DMS 273 (cell line): ENCODE measurements at regions not wholly inside any gene's neighbourhood (a gene's known extent, or its start where the extent isn't known, plus 50 kb on each side); places are given as distances from the start of the nearest gene placed in this dataset.
"Not testable (repeated sequence)": the region's sequence is repeated elsewhere in the genome, so short reads cannot be mapped to it uniquely, and the experiment has no call there.

ENCODE experiments used
- DNase-seq: peaks from one replicate; lab custom pipeline; 2025; ENCODE audit not compliant: unreplicated experiment; lab: John Stamatoyannopoulos, UW

DNA sequence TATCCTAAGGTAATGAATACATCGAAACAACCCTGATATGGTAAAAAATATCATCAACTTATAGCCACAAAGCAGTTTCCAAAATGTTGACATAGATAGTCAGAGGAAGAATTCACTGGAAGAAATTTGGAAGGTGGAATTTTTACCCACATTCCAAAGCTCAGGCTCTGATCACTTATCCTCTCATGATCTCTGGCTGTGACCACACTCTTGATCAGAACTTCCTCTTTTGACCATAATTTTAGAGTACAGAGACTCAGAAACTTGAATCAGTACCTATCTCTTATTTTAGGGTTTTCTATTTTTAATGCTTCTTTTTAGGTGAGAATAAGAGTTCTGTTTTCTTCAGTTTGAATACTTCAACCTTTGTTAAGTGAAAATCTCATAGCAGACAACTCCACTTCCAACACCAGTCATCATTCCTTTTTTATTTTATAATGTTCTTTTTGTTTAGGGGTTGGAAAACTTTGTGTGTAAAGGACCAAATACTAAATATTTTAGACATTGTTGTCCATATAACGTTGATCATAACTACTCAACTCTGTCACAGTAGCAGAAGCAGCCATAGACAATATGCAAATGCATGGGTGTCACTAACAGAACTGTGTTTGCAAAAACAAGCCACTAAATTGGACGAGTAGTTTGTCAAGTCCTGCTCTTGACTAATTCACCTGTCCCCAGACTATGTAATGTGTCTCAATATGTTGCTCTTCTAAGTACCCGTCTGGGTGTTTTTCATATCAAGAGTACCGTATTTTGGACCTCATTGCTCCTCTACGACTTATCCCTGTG lies 891.6 kb upstream of the CRIM1 start:
- no peak for DNase-seq

DNA sequence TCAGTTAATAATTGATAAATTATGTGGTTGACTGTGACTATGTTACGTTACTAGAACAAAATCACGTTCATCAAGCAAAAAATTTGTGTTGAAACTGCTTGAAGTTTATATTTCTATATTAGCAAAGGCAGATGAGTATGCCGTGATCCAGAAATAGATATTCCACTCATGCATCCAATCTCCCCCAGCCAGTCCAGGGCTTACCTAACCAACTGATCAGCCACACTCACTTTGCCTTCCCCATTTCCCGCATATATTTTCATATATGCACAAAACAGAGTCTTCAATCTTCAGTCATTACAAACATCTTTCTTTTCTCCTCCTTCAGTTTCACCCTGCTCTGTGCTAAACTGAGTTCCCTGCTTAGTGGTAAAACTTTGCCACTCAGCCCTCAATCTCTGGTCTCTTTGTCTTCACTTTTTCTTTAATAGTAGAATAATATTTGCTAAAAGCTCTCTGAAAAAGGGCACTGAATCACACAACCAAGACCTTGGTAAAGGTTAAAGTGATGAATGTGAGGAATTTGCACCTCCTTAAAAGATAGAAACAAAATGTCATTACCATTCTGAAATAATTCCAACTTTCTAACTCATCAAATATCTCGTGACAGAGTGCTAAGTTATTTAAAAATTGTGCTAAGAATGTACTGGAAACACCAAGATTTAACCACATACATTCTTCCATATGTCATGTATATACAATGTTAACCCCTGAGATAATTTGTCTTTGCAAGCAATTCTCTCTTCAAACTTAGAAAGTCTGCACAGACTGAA lies 893.2 kb upstream of the CRIM1 start:
- no peak for DNase-seq

DNA sequence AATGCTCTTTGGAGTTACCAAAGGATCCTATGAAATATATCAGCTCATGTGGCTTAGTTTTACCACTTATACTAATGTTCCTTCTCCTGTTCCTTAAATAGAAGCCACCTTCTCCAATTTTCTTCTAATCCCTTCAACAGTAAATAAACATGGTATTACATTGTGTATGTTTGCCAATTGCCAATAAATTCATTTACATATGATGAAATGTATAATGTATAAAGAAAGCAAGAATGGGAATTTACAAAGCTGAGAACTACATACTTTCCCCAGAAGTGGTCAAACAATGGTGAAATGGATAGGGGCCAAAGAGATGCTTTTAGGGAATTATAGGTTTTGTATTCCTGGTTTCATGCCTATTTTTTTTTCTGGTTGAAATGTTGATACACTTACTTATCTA lies 894.2 kb upstream of the CRIM1 start:
- DNase-seq, result no peak

DNA sequence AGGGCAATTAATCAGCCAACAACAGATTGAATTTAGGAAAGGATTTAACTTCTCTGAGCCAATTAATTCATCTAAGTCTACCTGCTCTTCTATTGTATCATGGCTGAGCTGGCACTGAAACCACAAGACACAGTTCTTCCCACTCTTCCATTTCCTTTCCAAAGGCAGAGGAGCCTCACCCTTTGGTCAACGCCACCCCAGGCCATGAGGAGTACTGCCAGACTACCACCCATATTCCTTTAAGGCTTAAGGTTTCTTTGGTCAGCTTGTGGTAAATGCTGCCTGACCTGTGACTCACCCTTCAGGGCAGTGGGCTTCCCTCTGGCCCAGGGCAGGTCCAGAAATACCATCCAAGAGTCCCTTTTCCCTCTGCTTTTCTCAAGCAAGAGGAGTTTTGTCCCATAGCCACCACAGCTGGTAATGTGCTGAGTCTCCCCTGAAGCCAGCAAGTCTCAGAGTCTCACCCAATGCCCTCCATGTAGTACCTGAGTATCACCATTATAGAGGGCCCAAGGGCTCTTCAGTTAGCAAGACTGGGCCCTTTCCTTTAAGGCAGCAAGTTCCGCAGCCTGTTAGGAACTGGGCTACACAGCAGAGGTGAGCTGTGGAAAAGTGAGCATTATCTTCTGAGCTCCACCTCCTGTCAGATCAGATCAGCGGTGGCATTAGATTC lies 900.5 kb upstream of the CRIM1 start:
- DNase-seq, result peak; percentile 5

DNA sequence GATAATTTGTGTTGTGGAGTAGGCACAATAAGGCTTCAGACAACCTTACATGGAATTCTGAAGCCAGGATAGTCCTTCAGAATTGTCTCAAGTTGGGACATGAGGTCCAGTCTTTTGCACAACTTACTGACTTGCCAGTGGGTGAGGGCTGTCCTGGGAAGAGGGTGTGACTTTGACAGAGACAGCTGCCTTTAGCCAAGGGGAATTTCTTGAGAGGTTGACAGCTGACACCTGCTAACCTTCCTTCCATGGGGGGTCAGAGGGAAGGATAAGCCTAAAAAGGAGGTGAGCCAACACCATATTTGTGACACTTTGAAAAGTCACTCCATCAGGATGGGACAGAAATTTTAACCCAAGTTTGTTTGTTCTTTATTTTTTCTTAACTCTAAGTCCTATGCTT lies 907.8 kb upstream of the CRIM1 start:
- DNase-seq, result no peak

DNA sequence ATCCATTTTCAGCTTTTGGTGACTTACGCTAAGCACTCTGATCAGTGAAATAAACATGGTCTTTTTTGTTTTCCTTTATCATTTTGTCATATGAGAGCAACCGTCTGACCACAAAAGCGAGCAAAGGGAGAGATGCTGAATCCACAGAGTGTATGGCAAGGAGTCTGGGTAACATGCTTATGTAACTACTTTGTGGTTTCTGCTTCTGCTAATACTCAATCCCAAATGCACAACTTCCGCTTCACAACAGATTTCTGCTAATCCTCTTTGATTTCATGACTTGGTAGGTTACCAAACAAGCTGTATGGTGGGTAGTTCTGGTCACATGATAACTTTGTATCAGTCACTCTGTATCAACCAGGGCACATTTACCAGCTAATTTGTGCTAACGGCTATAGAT lies 908.4 kb upstream of the CRIM1 start:
- DNase-seq, result no peak

DNA sequence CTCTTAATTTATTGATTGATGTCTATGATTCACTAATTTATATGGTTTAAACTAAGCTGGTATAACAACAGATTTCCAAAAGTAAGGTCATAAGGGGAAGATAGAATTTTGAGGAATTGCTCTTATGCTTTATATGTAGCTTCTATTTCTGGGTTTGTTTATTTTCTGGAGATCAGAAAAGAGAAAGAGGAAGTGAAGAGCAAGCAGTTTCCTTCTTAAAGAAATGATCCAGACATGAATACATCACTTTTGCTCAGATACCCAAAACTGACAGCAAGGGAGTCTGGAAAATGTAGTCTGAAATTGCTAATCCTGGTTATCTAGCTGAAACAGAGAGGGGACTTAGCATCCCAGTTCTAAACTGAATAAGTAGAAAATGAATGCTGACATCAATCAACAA lies 912.5 kb upstream of the CRIM1 start:
- DNase-seq, result no peak

DNA sequence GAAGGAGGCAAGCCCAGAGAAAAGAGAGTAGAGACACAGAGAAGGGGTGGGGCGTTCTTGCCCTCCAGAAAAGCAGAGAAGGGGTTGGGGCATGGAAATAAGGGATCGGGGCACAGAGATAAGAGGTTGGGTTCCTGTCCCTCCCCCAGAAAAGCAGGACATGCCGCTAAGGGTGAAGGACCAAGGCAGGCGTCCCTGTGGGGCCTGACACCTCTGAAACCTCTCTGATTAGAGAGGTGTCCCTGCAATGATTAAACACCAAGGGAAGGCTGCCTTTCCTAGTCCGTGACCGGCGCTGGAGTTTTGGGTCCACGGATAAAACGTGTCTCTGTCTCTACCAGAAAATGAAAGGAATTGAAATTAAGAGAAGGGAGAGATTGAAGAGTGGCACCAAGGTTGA lies 914.0 kb upstream of the CRIM1 start:
- not testable (repeated sequence) for DNase-seq

DNA sequence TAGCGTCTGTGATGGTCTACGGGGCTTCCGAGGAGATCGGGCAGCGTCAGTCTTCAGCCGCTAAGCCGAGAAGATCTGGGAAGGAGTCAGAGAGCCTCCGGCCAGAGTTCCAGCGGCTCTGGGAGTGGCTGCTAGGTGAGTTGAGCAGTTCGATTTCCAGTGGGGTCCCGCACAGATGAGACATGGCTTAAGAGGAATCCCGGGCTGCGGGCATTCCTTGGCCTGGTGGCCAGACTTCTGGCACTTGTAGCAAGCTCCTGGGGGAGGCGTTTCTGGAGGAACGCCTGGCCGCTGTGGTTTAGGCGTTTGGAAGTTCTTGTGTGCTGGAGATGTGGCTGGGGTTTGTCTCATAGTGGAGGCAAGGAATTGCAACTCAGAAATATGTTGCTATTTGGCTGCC lies 915.3 kb upstream of the CRIM1 start:
- not testable (repeated sequence) for DNase-seq

DNA sequence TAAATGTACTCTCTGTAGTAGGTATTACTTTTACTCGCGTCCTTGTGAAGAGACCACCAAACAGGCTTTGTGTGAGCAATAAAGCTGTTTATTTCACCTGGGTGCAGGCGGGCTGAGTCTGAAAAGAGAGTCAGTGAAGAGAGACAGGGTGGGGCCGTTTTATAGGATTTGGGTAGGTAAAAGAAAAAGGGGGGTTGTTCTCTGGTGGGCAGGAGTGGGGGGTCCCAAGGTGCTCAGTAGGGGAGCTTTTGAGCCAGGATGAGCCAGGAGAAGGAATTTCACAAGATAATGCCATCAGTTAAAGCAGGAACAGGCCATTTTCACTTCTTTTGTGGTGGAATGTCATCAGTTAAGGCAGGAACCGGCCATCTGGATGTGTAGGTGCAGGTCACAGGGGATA lies 918.7 kb upstream of the CRIM1 start:
- DNase-seq, result not testable (repeated sequence)

DNA sequence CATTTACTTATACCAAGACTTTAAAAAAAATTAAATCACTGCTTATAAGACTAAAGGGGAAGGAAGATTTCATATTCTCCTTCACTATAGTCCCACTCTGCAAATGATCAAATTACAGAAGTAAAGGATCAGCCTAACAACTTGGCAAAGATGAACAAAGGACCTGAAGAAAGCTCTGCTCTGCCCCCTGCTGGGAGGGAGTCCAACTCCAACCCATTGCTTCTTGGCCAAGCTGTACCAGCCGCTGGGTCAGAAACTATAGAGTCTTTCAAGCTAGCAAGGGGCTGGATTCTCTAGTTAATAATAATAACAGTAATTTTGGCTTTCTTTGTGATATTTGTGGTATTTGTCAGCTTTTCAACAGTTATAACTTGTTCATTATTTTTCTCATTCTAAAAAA lies 927.0 kb upstream of the CRIM1 start:
- DNase-seq, result peak; percentile 57

DNA sequence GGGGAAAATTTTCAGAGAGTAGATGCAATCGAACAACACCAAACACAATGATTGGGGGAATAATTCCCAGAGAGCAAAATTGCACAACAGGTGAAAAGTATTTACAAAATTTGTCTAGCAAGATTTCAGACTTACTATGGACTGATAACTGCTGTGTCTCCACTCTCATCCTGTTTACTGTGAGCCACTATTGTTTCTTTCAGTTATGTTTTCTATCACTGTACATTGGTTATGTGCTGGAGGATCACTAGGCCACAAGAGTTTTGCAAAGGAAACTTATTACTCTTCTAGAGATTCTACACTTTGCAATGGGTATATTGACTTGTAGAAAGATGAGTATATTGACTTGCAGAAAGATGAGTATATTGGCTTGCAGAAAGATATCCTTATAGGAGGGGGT lies 934.1 kb upstream of the CRIM1 start:
- no peak for DNase-seq

DNA sequence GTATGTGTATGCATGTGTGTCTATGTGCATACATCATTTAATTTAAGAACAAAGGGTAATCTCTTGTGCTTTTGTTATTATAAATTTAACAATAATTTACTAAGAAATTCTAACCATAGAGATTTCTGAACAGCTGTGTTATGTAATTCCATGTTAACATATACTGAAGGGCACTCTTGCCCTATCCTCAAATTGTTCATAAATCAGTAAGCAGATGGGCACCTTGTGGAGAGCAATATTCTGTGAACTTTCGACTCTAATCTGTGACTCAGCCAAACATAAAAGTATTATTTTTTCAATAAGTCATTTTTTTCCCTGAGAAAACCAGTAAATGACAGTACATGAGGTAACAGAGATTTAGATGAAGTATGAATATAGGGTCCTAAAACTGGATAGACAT lies 938.3 kb upstream of the CRIM1 start:
- DNase-seq, result no peak

DNA sequence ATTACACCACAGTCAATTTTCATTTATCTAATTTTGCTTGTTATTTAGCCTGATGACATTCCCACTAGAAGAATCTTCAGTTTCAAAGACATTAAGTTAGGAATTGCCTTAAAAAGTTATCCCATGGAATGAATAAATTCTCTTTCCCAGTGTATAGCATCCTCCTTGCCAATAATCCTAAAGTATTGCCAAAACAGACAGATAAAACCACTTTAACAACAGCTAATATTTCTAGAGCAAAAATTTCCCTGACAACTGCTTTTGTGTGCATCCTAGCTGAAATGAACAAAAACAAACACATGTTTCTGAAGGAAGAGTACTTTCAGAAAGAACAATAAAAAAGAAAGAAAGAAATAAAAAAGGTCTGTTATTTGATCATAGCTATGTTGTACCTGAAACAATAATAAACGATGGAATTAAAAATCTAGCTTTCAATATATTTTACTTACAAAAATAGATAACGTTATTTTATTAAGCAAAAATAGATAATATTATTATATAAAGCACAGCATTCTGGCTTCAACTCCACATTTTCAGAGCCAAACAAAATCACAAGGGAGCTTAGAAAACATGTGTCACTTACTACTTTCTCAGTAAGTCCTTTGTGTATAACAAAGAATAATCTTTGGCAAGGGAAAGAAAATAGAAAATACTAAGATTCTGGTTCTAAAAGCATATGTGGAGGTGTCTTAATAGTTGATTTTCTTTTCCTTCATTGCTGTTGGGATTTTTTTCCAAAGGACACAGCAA lies 939.0 kb upstream of the CRIM1 start:
- DNase-seq, result no peak

DNA sequence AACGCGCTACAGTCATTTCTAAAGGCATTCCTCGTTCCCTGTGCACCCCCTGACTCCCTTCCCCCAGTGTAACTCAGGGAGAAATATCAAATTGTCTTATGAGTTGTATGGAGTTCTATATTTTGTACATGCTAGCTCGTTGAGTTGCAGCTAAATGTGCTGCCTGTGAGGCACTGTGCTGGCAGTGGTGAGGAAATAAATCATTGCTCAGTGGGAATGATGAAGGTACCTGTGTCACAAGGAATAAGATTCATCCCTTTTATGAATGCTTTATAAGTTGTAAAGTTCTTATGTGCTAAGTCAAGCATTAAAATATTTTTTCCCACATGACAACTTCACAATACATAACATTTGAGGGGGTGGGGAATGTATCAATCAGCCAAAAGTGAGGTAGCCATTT lies 939.6 kb upstream of the CRIM1 start:
- no peak for DNase-seq

DNA sequence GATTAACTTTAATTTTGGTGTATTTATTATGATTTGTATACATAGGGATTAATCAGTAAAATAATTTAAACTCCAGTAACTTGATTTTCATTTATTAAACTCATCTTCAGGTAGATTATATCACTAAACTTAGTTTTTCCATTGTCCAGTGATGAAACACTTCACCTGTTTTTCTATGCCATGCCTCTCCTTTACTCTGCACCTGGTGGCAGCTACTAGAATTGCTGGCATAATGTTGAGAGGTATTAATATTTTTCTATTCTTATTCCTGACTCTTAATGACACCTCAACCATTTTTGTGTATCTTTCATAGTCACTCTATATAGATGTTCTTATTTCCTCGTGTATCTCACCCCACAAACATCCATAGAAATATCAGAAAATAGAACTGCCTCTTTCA lies 940.3 kb upstream of the CRIM1 start:
- peak; percentile 1 for DNase-seq

DNA sequence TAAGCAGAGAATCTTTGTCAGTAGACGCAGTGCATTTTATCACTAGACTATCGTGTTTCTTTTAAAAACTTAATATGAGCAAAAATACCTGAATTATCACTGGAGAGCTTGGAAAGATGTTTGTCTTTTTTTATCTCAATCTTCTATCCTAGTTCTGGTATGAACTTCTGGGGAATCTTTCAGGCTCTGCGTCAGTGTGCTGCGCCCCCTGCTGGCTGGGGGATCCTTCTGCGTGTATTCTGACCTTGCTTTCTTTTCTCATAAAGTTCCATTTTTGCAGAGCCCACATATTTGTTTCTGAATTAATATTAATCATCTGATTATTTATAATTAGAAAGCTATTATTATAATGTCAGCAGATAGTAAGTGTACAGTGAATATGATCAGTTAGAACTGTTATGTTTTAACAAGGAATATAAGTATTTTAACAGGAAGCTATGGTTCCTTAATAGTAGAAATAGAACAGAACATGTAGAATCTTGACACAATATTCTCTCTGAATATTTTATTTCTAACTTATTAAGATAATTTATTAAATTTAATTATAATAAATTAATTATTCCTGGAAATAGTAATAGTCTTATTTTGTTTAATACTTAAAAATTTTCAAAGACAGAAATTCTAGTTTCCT lies 945.0 kb upstream of the CRIM1 start:
- peak; percentile 73 for DNase-seq

DNA sequence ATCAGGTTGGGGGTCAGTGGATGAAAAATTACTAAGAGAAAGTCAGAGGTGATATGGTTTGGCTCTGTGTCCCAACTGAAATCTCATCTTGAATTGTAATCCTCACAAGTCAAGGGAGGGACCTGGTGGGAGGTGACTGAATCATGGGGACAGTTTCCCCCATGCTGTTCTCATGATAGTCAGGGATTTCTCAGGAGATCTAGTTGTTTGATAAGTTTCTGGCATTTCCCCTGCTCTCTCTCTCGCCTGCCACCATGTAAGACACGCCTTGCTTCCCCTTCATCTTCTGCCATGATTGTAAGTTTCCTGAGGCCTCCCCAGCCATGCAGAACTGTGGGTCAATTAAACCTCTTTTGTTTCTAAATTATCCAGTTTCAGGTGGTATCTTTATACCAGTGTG lies 945.8 kb upstream of the CRIM1 start:
- no peak for DNase-seq

DNA sequence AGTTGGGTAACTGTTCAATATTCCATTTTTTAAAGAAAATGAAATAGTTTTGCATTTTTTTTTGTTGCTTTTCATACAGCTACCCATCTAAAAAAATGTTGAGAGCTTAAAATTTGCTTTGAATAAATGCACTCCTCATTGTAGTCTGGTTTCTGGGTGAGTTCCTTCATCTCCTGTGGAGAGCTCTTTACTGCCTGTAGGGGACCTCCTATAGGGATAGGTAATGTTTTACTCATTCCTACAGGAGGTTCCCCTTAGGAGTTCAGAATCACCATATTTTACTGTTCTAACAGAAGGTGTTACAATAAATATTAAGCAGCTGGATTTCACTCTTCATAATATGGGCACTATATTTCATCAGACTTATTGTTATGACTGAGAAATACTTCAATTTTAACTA lies 947.3 kb upstream of the CRIM1 start:
- no peak for DNase-seq

DNA sequence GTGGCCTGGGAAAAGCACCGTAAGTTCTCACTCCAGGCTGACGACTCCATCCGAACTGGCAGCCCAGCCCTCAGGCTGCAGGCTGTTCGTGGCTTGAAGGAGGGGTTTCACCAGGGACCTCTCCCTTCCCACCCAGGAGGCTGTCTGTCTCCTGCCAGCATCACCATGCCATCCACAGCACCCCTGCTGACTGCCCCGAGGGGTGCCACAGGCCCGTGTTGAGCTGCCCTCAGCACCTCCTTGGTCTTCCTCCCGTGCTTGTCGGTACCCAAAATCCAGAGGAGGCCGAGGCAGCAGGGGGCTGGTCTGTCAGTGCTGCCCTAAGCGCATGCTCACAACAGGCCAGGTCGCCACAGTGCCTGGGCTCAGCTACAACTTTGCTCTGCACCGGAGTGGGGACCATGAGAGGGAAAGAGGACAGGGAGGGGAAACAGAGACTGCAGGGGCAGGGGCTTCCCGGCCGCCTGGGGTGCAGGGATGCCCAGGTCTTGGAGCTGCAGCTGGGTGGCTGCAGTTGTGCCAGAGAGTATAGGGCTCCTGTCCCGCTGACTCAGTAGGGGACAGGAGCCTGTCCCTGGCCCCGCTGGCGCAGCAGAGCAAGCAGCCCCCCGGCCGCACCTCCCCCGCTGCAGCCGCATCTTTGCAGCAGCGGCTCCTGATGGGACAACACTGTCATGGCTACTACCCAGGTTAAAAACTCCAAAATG lies 963.7 kb upstream of the CRIM1 start:
- DNase-seq, result no peak
